Activated CD4-positive, alpha-beta T cell treated with anti-CD3 and anti-CD28 coated beads for 48 hours (primary cell): ENCODE measurements at regions not wholly inside any gene's neighbourhood (a gene's known extent, or its start where the extent isn't known, plus 50 kb on each side); places are given as distances from the start of the nearest gene placed in this dataset.
A peak's percentile ranks its signal among the peaks of the same experiment; 100 is the strongest.
"Not testable (repeated sequence)": the region's sequence is repeated elsewhere in the genome, so short reads cannot be mapped to it uniquely, and the experiment has no call there.

Source experiments
- DNase-seq: peaks from one replicate; pipeline ENCODE4 v3.0.0-alpha.2; 2020

DNA sequence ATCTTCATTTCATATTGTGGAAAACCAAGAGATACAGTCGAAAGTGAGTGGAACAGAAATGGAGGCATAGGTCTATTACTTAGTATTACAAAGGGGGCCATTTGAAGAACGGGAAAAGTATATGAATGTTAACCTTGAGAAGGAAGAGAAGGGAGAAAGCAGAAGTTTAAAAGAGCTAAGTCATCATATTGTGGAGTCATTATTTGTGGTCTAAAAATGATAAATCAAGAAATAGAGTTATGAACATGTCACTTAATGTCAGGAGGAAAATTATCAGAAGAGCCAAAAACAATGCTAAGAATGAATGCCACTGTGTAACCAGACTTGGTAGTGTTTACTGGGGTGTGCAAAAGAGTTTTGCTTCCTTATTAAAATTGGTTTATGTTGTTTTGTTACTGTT lies 589.5 kb upstream of the LCORL start:
- no peak for DNase-seq

DNA sequence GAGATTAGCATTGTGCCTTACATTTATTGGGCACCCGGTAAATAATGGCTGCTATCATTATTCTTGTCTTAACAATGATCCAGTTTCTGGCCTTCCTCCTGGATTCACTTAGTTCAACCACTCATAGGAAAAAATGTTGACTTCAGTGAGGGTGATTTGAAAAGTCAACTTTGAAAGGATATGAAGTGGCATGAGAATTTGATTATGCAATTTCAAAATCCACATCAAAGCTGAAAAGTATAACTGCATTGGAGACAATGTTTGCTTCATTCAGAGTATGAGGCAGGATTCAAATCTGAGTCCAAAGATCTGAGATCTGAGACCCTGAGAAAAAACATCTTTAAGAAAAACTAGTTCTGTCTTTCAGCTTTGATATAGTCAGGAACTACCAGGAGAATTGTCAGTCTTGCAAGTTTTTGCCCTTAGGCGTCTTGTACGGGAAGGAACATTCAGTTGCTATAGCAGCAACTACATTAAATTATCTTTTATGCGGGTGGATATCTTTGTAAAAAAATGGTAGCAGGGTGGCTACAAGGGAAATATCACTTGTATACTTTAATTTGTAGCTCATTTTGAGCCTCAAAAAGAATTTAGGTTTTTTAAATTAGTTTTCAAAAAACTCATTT lies 587.5 kb upstream of the LCORL start:
- DNase-seq, result no peak

DNA sequence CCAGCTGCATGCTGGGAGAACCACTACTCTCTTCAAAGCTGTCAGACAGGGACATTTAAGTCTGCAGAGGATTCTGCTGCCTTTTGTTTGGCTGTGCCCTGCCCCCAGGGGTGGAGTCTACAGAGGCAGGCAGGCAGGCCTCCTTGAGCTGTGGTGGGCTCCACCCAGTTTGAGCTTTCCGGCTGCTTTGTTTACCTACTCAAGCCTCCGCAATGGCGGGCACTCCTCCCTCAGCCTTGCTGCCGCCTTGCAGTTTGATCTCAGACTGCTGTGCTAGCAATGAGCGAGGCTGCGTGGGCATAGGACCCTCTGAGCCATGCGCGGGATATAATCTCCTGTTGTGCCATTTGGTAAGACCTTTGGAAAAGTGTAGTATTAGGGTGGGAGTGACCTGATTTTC lies 581.1 kb upstream of the LCORL start:
- DNase-seq, result not testable (repeated sequence)

DNA sequence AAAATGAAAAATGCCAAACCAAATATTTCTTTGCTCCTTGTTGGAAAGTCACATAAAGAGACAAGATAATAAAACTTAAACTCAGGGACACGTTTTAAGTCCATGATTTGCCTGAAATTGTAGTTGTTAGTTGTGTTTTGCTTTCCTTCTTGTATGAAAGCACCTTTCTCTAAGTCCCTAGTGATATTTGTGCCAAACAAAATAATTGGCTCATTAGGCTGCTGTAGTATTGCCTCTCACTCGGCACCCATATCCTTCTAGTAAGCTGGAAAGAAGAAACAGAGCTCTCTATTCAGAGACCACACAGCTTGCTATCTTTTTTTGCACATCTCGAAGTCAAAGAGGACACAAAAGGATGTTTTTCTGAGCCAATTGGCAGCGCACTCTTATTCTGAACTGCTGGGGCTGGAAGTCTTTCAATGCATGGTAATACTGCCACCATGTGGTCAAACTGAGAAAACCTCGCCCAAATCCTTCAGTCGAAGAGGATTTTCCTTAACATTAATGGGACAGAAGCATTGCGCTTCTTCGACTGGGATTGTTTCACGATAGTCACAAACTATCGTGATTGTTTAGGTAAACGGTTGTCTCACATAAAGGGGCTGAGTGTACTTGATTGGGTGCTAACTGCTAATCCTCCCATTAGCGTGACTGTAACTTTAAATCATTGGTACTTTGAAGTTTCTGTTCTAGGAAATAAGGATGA lies 571.9 kb upstream of the LCORL start:
- DNase-seq, result peak; percentile 54

DNA sequence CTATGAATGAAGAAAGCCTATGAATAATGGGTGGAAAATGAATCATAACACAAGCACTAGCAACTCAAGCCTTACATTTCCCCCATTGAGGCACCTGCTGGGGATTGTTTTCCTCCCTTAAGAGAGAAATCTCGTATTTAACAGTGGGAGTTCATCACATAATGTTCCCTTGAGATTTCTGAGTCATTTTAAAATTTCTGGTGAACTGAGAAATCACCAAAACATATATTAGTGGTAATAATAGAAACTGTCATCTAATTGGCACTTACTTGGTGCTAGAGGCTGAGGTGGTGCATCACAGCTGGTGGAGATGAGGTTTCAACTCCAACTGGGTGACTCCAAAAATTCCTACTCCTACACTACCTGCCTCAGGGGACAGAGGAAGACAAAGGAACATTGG lies 561.3 kb upstream of the LCORL start:
- DNase-seq, result no peak

DNA sequence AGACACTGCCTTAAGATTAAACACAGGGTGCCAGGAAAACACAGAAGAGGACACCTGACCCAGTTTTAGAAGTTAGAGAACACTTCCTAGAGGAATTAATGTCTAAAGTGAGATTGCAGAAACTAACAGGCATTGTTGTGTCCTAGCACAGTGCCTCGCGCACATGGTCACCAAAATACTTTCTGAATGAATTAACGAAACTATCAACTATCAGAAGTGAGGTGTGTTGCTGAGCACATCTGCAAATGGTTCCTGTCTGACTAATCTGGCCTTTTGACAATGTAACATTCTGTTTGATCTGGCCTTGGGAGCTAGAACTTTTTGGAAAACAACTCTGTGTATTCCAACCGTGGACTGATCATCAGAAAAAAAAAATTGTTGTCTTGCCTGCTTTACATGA lies 556.8 kb upstream of the LCORL start:
- DNase-seq, result no peak

DNA sequence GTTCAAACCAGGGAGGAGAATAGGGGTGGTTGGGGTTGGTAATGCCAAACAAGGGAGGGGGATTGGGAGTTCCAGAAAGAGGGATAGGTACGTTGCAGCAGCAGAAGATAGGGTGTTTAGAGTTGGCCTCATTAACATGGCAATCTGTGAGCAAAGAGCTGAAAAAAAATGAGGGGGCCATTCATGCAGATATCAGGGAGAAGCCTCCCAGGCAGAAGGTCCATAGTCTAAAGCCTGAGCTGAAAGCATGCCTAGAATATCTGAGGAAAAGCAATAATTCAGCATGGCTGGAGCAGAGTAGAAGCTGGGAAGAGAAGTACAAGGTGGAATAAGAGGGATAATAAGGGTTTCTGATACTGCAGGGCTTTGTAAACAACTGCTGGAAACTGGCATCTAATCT lies 550.9 kb upstream of the LCORL start:
- no peak for DNase-seq

DNA sequence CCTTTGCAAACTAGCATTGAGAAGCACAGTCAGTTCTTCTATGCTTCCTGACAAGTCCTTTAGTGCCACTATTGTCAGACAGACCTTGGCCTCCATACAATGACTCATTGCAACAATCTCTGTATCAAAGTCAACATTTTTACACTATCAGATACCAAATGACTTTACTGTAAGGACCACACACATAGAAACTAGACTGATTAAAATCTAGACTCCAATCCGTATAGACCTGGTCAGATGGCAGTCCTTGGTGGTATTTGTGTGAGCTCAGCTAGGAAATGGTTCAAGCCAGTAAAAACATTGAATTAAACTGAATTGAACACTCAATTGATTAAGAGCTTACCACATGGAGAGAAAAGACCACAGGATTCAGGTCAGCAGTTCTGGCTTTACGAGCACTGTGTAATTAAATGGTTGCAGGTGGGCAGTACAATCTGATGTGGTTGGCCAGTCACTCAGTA lies 549.8 kb upstream of the LCORL start:
- DNase-seq, result no peak

DNA sequence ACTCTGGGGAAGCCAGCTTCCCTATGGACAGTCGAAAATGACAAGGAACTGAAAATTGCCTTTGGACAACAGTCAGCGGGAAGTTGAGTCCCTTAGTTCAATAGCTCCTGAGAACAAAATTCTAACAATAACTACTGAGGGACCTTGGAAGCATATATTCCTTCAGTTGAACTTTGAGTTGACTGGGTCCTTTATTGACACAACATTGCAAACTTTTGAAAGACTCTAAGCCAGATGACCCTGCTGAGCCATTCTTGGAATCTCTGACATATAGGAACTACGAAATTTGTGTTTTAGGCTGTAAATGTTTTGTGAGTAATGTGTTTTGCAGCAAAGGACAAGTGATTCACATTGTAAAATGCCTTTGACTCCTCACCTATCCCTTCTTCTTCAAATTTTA lies 548.8 kb upstream of the LCORL start:
- no peak for DNase-seq

DNA sequence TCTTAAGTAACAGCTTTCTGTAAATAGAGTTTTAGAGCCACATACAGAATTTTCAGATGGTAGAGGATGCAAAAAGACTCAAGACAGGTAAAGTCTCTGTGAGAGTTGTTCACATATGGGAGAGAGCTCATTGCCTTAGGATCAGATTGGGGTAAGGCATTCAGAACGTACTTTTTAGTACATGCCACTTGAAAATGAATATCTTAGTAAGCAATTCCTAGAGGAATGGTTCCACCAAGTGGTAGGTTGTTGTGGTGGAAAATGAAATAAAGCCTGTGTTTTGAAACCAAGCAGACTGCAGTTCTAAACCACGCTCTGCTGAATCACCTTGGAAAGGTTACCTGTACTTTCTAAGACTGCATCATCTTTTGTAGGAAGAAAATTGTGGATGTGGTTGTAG lies 547.0 kb upstream of the LCORL start:
- no peak for DNase-seq

DNA sequence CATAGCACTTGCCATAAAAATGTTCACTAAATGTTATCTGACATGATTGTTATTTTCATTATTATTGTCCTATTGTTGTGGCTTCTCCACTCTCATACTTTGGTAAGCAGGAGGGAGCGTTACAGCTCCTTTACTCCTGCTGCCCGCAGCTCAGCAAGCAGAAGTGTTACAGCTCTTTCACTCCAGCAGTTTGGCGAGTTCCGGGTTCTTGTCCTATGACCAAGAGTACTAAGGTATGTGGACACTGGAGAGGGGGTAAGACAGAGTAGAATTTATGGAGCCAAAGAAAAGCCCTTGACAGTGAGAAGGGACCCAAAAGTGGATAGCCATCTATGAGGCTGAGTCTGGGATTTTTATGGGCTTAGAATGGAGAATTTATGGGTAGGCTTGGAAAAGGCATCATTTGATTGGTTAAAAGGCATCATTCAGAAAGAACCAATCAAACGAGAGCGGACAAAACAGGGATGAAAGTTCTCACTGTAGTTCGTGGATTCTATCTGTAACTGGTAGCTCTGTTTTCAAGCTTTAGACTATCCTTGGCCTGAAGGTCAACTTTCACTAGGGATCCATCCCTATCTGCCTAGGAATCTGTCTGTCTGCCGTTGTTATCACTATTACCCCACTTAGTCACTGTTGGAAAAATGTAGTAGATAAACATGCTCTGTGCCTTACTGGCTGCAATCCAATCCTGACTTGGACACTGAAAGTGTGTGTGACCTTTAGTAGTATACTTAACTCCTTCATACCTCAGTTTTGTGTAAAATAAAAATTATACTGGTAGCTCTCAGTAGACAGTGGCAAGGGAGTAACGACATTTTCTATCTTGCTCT lies 545.6 kb upstream of the LCORL start:
- no peak for DNase-seq

DNA sequence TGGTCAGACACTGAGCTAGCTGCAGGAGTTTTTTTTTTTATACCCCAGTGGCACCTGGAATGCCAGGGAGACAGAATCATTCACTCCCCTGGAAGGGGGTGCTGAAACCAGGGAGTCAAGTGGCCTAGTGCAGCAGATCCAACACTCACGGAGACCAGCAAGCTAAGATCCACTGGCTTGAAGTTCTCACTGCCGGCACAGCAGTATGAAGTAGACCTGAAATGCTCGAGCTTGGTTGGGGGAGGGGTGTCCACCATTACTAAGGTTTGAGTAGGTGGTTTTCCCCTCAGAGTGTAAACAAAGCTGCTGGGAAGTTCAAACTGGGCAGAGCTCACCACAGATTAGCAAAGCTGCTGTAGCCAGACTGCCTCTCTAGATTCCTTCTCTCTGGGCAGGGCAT lies 537.9 kb upstream of the LCORL start:
- no peak for DNase-seq

DNA sequence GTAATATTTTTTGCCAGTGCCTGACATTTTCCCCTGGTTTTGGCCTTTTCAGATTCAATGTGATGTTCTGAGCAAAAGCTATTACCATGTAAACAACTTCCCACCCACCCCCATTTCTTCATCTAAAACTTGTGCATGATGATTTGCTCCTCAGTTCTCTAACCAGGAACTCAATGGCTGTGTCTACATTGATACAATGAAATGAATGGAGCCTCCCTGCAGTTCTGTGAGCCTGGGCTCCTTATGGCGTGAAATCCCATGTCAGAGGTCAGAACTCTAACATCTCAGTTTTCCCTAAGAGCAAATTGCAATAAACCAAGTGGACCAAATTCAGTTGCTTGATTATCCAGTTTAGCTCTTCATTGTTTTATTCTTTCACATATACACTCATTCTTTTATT lies 534.8 kb upstream of the LCORL start:
- DNase-seq, result no peak

DNA sequence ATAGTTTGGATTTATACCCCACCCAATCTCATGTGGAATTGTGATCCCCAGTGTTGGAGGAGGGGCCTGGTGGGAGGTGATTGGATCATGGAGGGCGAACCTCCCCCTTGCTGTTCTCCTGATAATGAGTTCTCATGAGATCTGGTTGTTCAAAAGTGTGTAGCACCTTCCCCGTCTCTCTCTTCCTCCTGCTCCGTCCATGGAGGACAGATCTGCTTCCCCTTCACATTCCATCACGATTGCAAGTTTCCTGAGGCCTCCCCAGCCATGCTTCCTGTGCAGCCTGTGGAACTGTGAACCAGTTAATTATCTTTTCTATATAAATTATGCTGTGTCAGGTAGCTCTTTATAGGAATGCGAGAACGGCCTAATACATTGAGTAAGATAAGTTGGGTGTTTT lies 518.8 kb upstream of the LCORL start:
- no peak for DNase-seq

DNA sequence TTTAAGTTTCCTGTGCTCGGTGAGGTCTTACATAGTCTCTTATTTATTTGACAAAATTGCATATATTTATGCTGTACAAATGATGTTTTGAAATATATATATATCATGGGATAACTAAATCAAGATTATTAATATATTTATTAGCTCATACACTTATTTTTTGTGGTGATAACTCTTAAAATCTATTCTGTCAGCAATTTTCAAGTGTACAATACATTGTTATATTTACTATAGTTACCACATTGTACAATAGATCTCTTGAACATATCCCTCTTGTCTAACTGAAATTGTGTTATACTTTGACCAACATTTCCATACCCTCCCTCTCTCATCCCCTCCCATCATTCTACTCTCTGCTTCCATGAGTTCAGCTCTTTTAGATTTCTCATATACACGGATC lies 516.6 kb upstream of the LCORL start:
- DNase-seq, result no peak

DNA sequence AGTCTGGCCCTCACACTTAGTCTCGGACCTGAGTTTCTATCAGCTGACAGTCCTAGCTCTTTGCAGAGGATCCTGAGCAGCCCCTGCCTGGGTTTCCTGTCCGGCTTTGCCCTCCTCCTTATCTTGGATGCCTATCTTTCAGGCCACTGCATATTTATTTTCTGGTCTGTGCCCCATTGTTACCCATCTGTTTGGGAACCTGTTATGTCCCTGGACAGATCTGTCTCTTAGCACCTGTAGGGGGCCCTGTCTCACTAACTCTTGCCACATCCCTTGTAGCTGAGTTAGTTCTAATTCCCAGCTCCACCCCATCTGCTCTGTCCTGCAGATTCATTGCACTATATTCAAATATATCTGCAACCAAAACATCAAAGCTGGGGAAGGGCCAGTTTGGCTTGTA lies 514.9 kb upstream of the LCORL start:
- DNase-seq, result no peak

DNA sequence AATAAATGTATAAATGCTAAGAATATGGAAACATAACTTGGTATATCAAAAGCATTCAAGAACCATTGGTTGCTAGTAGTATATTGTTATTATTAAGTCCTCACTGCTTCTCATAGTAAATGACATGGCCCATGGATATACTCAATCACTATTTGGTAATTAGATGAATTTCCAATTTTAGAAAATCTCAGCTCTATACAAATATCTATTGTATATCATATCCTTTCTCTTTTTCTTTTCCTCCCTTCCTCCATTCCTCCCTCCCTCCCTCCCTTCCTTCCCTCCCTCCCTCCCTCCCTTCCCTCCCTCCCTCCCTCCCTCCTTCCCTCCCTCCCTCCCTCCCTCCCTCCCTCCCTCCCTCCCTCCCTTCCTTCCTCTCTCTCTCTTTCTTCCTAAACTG lies 514.4 kb upstream of the LCORL start:
- no peak for DNase-seq

DNA sequence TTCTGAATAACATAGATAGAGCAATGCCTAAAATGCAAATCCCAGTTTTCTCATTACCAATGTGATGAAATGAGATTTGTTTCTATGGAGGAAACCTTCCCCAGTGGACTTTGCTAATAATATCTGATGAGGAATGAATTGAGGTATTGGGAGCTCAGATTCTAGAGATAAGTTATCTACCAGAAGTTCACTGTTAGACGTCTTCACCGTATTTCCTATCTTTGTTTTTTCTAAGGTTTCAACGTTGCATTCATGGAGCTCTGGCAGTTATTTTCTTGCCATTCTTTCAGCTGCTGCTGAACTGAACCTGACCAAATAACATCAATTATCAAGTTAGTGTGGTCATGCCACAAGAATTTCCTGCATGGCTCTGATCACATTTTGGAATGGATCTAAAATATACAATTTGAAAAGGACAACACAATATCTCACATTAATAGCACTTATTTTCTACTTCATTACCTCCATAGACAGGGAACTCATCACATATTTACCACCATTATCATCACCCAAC lies 511.8 kb upstream of the LCORL start:
- no peak for DNase-seq

DNA sequence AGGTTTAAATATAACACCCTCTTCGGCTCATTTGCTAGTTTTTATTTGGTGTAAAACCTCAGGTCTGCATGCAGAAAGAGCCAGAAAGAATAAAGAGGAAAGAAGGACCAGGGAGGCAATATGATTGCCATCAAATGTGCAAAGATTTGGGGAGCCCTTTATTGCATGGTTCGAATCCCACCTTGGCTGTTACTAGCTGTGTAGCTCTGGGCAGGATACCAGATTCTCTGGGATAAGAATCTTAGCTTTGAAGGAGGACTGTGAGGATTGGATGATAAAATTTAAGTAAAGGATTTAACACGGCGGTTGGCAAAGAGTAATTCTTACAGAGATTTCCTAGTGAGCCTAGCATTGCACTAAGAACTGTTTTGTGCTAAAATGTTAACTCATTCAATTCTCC lies 510.2 kb upstream of the LCORL start:
- DNase-seq, result no peak

DNA sequence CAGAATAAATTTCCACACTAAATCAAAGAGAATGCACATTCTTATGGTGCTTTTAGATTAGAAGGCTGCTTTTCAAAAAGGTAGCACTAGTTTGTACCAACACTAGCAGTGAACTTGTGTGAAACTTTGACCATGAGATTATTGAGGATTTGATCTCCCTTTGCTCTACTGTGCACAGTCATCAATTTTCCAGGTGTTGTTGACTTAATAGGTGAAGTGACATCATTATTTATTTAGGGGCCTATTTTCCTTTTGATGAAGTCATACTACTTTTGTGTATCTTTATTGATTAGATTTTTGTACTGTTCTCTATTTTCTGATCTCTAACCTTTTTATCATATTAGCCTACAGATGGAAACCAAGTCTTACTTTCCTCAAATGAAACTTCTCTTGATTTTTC lies 507.9 kb upstream of the LCORL start:
- no peak for DNase-seq

DNA sequence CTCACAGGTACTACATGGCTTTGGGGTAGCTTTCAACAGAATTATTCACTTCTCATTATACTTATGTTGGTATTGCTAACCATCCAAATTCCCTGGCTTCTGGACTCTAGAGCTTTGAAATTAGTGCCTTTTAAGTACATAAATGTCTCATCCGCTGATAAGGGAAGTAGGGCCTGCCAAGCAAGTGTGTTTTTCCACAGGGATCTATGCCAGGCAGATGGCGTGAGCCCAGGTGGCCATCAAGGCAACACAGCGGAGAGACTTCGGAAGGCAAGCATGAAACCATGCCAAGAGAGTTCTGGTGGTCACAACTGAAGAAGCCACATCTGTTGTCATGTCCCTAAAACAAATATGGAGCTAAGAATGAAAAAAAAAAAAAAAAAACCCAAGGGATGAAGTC lies 503.1 kb upstream of the LCORL start:
- DNase-seq, result no peak

DNA sequence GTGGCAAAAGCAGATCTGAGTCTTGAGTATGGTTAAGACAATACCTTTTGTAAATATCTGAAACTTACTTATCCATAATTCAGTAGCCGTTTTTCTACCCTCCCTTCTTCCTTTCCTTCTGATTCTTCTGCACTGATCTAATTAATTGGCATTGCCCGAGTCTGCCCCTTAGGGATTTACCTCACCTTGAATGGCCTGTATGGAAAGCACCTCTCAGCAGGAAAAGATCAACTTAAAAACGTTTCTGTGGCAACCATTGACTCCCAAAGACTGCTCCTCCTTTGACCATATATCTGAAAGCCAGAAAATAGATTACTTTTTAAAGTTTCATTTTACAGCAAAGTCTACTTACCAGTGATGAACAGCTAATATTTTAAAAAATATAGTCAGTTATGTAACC lies 496.5 kb upstream of the LCORL start:
- DNase-seq, result no peak

DNA sequence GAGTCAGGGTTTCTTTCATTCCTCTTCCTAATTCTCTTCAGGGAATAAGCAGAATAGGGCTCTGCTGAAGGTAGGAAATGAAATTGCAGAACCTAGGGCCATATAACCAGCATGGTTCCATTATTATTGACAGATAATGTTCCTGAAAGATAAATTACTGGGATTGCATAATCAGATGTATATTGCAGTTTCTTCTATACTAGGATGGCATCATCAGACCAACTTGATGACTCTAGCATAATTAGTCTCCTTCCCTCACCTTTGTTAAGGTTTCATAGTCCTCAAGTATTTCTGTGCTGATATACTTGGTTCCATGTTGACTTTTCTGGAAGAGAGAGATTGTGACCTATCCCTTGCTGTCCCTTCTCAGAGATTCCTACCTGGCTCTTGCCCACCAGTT lies 492.3 kb upstream of the LCORL start:
- DNase-seq, result no peak

DNA sequence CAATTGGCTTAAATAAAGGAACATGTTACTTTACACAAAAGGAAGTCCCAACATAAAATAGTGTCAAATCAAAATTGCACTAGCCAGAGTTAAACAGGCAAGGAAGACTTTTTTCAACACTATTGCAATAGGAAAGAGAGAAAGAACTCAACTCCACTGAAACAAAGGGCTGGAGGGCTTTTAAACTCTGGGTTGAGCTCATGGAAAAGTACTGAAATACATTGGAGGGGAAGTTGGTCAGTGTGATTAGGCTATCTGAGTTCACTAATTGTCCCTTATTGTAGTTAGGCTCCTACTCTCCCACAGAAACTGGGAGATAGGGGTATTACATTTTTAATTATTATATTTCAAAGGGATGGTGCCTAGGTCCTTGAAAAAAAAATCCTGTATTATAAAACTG lies 491.2 kb upstream of the LCORL start:
- no peak for DNase-seq
